ENCODE measurements at regions not wholly inside any gene's neighbourhood (a gene's known extent, or its start where the extent isn't known, plus 50 kb on each side); places are given as distances from the start of the nearest gene placed in this dataset.
"Not testable (repeated sequence)": the region's sequence is repeated elsewhere in the genome, so short reads cannot be mapped to it uniquely, and the experiment has no call there.

DNA sequence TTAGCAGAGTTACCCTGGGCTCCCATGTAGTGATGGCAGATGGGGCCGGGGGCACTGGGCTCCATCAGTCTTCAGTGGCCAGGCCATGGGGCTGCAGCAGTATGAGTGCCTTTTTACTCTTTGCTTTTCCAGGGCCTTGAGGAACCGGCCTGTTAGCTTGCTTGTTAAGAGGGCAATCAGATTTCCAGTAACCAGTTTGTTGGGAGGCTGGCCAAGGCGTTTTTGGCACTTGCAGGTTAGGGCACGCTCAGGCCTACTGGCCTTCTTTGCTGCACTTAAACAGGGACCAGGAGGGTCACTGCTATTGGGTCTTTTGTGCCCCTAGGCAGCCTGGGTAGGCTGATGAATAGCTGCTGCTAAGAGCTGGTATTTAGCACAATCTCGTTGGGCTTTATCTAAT is 415.4 kb upstream of the USP9Y start:
- TF ChIP-seq, protein P1, sequence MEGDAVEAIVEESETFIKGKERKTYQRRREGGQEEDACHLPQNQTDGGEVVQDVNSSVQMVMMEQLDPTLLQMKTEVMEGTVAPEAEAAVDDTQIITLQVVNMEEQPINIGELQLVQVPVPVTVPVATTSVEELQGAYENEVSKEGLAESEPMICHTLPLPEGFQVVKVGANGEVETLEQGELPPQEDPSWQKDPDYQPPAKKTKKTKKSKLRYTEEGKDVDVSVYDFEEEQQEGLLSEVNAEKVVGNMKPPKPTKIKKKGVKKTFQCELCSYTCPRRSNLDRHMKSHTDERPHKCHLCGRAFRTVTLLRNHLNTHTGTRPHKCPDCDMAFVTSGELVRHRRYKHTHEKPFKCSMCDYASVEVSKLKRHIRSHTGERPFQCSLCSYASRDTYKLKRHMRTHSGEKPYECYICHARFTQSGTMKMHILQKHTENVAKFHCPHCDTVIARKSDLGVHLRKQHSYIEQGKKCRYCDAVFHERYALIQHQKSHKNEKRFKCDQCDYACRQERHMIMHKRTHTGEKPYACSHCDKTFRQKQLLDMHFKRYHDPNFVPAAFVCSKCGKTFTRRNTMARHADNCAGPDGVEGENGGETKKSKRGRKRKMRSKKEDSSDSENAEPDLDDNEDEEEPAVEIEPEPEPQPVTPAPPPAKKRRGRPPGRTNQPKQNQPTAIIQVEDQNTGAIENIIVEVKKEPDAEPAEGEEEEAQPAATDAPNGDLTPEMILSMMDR (conservative IDR thresholded peaks at IDR 0.05; ENCODE audit: low read depth, low read length) = no peak
- no peak overlapping the region for H3K4me3 ChIP-seq (ENCODE audit: low read depth, low read length)
- no peak for DNase-seq (ENCODE audit: low read depth)

DNA sequence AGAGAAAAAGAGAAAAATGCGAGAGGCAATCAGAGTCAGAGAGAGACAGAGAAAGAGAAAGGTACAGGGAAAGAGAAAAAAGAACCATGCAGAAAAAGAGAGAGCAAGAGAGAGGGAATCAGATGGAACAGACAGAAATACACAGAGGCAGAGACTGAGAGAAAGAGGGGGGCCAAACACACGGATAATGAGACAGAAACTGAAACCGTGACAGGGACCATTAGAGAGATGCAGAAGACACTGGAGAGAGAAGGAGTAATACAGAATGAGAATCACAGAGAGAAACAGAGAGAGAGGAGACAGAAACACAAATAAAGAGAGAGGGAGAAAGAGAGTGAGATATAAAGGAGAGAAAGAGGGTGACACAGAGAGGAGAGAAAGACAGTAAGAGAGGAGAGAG is 412.1 kb upstream of the USP9Y start:
- TF ChIP-seq, protein P1 (conservative IDR thresholded peaks at IDR 0.05; ENCODE audit: low read depth, low read length) = no peak
- H3K4me3 ChIP-seq (ENCODE audit: low read depth, low read length) = no peak overlapping the region
- no peak for DNase-seq (ENCODE audit: low read depth)

DNA sequence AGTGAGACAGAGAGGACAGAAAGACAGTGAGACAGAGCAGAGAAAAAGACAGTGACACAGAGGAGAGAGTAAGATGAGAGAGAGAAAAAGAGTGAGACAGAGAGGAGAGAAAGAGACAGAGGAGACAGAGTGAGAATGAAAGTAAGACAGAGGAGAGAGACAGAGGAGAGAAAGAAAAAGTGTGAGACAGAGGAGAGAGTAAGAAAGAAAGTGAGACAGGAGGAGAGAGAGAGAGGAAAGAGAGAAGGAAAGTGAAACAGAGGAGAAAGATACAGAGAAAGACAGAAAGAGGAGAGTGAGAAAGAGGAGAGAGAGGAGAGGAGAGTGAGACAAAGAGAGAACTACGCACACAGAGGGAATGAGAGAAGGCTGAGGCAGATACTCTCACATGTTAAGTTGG is 411.6 kb upstream of the USP9Y start:
- TF ChIP-seq, protein P1 (conservative IDR thresholded peaks at IDR 0.05; ENCODE audit: low read depth, low read length) = no peak
- DNase-seq (ENCODE audit: low read depth) = no peak
- H3K4me3 ChIP-seq (ENCODE audit: low read depth, low read length) = no peak overlapping the region

DNA sequence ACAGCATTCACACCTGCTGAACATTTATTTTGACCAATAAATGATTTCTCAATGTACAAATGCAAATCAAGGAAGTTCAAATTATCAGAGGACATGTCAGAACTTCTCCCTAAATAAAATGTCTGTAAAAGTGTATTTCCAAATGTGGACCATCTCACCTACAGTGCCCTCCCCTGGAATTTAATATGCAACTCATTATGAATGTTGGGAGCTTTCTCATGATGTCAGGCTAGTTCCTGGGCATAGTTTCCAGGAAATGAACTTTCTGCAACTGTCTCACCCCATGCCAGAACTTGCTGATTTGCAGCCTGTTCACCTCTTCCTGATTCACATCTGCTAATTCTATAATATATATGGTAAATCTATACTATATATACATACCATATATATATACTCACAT is 408.5 kb upstream of the USP9Y start:
- no peak overlapping the region for H3K4me3 ChIP-seq (ENCODE audit: low read depth, low read length)
- no peak for DNase-seq (ENCODE audit: low read depth)
- TF ChIP-seq, protein P1 (conservative IDR thresholded peaks at IDR 0.05; ENCODE audit: low read depth, low read length) = no peak

DNA sequence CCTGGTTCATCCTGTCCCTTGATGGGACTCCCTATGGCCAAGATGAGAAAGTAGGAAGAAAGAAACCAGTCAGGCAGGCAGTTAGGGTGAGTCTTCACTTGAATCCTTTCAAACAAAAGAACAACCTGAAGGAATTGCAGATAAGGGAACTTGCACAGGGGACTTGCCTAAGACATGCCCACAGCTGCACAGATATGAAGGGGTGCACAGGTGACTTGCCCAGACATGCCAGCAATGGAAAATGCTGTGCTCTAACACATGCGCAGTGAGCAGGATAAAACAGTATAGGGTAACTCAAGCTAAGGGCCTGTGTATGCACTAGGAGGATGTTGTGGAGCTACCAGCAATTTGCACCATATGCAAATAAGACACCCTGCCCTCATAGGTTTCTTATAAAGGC is 404.6 kb upstream of the USP9Y start:
- no peak overlapping the region for H3K4me3 ChIP-seq (ENCODE audit: low read depth, low read length)
- TF ChIP-seq, protein P1 (conservative IDR thresholded peaks at IDR 0.05; ENCODE audit: low read depth, low read length) = no peak
- DNase-seq (ENCODE audit: low read depth) = no peak

DNA sequence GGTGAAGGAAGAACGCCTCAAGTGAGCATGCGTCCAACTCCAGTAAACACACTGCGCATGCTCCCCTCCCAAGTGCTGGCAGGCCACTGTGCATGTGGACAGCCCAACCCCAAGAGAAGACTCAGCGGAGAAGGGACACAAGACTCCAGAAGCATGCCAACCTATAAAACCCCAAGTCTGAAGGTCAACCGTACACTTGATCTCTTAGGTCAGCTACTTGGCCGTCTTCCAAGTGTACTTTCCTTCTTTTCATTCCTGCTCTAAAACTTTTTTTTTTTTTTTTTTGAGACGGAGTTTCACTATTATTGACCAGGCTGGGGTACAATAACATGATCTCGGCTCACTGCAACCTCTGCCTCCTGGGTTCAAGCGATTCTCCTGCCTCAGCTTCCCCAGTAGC is 401.2 kb upstream of the USP9Y start:
- not testable (repeated sequence) for H3K4me3 ChIP-seq (ENCODE audit: low read depth, low read length); DNase-seq (ENCODE audit: low read depth)

DNA sequence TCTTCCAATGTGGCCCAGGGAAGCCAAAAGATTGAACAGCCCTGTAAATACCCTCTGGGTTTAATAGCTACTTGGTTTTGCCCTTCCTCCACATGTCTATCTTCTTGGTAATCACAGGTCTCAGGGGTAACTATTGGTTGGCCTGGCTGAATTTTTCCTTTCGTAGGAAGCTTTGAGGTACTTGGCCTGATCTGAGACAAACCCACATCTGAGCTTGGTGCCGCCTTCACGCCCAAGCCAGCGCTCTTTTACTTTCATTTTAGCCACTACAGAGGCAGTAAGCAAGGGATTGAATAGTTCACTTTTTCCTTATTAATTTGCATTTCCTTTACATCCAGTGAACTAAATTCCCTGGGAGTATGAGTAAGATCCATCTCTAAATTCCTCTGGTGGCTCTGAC is 397.6 kb upstream of the USP9Y start:
- no peak for DNase-seq (ENCODE audit: low read depth)
- TF ChIP-seq, protein P1 (conservative IDR thresholded peaks at IDR 0.05; ENCODE audit: low read depth, low read length) = no peak
- no peak overlapping the region for H3K4me3 ChIP-seq (ENCODE audit: low read depth, low read length)

DNA sequence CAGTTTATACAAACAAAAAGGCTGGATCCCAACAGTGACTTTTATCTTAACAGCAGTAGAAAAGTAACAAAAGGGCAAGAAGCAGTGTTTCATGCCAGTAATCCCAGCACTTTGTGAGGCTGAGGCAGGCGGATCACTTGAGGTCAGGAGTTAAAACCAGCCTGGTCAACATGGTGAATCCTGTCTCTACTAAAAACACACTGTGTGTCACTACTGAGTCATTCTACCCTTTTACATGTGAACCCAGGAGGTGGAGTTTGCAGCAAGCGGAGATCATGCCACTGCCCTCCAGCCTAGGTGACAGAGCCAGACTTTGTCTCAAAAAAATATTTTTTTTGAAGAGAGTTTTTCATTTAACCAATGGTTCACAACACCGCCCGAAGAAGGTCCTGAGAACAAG is 395.6 kb upstream of the USP9Y start:
- H3K4me3 ChIP-seq (ENCODE audit: low read depth, low read length) = no peak overlapping the region
- no peak for DNase-seq (ENCODE audit: low read depth)
- TF ChIP-seq, protein P1 (conservative IDR thresholded peaks at IDR 0.05; ENCODE audit: low read depth, low read length) = no peak
